Breast epithelium (tissue), 3 donors: ENCODE measurements at regions not wholly inside any gene's neighbourhood (a gene's known extent, or its start where the extent isn't known, plus 50 kb on each side); places are given as distances from the start of the nearest gene placed in this dataset.

Experiments used
- CTCF ChIP-seq, 3 donors: fragments of 450-650 bp; IDR thresholded peaks; one replicate each; pipeline ENCODE4 v1.5.1; 2016 to 2017; ENCODE audit warnings: antibody characterized with exemption in 3 of 3, mild to moderate bottlenecking in 3 of 3, moderate library complexity in 3 of 3
- POLR2A ChIP-seq: fragments of 450-650 bp; IDR thresholded peaks from one replicate; pipeline ENCODE4 v1.6.1; 2016; ENCODE audit warnings: antibody characterized with exemption, mild to moderate bottlenecking, moderate library complexity

DNA sequence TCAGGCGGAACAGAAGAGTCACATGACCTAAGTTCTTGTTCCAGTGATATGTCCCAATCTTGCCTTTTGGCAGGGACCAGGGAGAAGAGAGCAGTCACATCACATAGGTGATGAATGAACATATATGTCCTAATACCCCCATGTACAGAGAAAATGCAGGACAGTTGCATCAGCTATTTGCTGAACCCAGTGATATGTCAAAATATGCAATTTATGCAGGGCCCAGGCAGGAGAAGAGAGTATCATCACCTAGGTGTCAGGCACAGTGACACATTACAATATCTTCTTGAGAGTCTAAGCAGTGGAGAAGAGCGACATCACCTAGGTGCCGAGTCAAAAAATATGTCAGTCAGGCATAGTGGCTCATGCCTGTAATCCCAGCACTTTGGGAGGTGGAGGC lies 139.9 kb downstream of the ZNF675 start:
- TF ChIP-seq CTCF (IDR thresholded peaks at IDR 0.05) (no peak), POLR2A (no peak)
